AG04450 (cell line): ENCODE measurements at regions not wholly inside any gene's neighbourhood (a gene's known extent, or its start where the extent isn't known, plus 50 kb on each side); places are given as distances from the start of the nearest gene placed in this dataset.

Experiments used
- CTCF ChIA-PET: fragments of 300-600, 350-600 bp; formaldehyde crosslinking; extraction: SDS; loops from one replicate; lab custom pipeline; 2022; ENCODE audit warnings: antibody characterized with exemption, inconsistent platforms; lab: Charles Lee
- POLR2A ChIA-PET: fragments of 350-600 bp; formaldehyde crosslinking; extraction: SDS; loops from one replicate; lab custom pipeline; 2021; ENCODE audit warnings: antibody characterized with exemption, inconsistent platforms; lab: Yijun Ruan, JAX
- DNase-seq: peaks from one replicate; pipeline ENCODE4 v3.0.0-alpha.2; 2011; ENCODE audit warnings: low read depth, low spot score
- H3K27ac ChIP-seq: one replicate; pipeline ENCODE4 v1.5.1; 2012; ENCODE audit warnings: low read depth, low read length, control low read depth
- H3K27me3 ChIP-seq: one replicate; pipeline ENCODE4 v1.6.0; 2012; ENCODE audit warnings: low read length; ENCODE audit not compliant: control insufficient read depth, insufficient read depth
- H3K4me3 ChIP-seq: 2 replicates; pipeline ENCODE4 v1.5.1; 2011; ENCODE audit warnings: mild to moderate bottlenecking, low read depth, low read length, control low read depth
- H3K9me3 ChIP-seq: 2 replicates; pipeline ENCODE4 v1.5.1; 2012; ENCODE audit warnings: low read length; ENCODE audit not compliant: control insufficient read depth, insufficient read depth
- TF ChIP-seq, protein P1 (sequence below): IDR thresholded peaks from 2 replicates; pipeline ENCODE4 v1.5.1; 2011; ENCODE audit warnings: low read depth, low read length, control low read depth, inconsistent platforms

DNA sequence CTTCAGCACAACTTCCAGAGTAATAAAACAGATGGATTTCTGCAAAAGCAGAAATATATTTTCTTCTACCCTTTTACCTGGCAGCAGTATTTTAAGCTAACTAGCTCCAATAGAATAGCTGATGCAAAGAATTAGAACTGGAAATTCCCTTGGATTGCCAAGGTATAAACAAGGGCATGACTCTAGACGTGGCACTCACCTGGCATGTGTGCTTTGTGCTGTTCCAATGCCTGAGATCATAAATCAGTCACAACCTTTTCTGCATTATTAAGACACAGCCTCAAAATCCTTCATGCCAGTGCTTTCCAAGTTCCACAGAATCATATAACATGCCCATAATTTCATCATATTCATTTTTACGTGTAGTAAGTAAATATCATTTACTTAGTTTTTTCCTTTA, 1048.7 kb downstream of the ADGRL2 start:
- DNase-seq = no peak
- H3K27me3 ChIP-seq = no peaks in the 10 kb centered on the region
- POLR2A ChIA-PET = no interaction called here
- CTCF ChIA-PET = no interaction called here
- no peaks in the 10 kb centered on the region for H3K9me3 ChIP-seq
- H3K27ac ChIP-seq = no peak overlapping the region
- H3K4me3 ChIP-seq = no peak overlapping the region
- TF ChIP-seq, protein P1, sequence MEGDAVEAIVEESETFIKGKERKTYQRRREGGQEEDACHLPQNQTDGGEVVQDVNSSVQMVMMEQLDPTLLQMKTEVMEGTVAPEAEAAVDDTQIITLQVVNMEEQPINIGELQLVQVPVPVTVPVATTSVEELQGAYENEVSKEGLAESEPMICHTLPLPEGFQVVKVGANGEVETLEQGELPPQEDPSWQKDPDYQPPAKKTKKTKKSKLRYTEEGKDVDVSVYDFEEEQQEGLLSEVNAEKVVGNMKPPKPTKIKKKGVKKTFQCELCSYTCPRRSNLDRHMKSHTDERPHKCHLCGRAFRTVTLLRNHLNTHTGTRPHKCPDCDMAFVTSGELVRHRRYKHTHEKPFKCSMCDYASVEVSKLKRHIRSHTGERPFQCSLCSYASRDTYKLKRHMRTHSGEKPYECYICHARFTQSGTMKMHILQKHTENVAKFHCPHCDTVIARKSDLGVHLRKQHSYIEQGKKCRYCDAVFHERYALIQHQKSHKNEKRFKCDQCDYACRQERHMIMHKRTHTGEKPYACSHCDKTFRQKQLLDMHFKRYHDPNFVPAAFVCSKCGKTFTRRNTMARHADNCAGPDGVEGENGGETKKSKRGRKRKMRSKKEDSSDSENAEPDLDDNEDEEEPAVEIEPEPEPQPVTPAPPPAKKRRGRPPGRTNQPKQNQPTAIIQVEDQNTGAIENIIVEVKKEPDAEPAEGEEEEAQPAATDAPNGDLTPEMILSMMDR = no peak

DNA sequence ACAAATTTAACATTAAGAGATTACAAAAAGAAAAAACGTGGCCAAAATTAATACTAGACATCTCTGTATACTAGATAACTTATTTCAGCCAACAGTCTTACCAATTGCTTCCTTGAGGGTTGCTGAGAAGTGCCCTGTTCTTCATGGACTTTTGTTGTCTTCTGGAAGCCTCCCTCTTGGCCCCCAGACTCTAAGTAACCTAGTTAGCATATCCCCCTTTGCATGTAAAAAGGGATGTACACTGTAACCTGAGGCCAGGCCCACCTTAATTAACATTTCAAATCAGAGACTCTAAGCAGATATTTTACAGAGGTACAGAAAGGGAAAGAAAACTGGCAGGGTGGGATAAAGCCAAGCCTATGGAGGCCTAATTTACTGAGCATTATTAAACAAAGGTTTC, 1047.3 kb downstream of the ADGRL2 start:
- TF ChIP-seq, protein P1 = no peak
- Histone ChIP-seq H3K27ac (no peak overlapping the region), H3K27me3 (no peaks in the 10 kb centered on the region), H3K9me3 (no peaks in the 10 kb centered on the region), H3K4me3 (no peak overlapping the region)
- ChIA-PET CTCF (no interaction called here), POLR2A (no interaction called here)
- no peak for DNase-seq

DNA sequence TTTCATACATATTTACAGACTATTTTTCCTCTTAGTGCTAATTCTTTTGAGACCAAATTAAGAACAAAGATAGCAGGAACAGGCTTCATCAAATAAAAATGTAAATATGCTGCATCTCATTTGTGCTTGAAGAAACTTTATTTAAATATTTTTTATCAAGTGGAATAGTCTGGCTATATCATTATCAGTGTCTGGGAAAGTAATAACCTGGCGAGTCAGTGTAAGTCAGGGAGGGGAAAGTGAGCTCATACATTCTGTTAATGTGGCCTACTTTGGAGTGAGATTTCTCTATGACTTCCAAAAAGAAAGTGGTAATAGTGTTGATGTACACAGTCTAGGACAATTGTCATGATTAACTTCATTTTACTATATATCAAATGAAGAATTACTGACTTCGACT, 1045.1 kb downstream of the ADGRL2 start:
- H3K27me3 ChIP-seq = no peaks in the 10 kb centered on the region
- ChIA-PET POLR2A (no interaction called here), CTCF (no interaction called here)
- no peak overlapping the region for H3K27ac ChIP-seq
- TF ChIP-seq, protein P1 = no peak
- H3K9me3 ChIP-seq = no peaks in the 10 kb centered on the region
- no peak overlapping the region for H3K4me3 ChIP-seq
- no peak for DNase-seq

DNA sequence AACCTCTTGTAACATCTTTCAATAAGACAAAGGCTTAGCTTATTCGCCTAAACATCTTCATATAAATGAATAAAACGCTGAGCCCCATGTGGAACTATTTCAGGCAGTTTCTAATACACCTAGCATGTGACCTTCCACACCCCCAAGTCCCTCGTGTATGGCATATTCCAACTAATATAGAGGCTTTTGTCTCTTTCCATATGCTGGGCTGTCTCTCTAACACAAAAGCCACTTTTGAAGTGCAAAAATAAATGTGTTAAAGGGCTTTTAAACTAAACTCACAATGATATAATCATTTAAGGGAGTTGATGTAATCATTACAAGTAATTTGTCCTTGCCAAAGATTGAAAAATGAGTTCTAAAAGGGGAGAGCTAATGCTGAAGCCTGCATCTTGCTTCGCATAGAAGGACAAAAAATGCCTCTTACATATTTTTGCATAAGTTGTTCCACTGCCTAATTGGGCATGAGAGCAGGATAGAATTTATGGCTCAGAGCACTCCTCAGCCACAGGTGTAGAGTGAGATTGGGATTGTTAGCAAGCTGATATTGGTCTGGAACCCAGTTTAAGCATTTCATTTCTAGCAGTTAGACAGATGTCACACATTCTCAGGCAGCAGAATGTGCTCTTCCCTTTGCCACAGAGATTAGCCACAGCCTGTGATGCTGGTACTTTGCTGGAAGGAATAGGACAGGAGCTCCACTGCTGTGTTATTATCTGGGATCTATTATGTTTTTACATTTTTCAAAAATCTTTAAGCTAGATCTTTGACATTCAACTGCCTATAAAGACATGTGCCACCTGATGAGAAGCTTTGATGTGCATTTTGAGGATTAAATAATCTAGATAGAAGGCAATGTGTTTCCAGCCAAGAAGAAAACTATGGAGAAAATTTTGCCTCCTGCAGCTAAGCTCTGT, 1044.4 kb downstream of the ADGRL2 start:
- CTCF ChIA-PET = no interaction called here
- no peaks in the 10 kb centered on the region for H3K9me3 ChIP-seq
- H3K4me3 ChIP-seq = no peak overlapping the region
- no peak overlapping the region for H3K27ac ChIP-seq
- POLR2A ChIA-PET = no interaction called here
- no peak for DNase-seq
- no peaks in the 10 kb centered on the region for H3K27me3 ChIP-seq
- TF ChIP-seq, protein P1 = no peak

DNA sequence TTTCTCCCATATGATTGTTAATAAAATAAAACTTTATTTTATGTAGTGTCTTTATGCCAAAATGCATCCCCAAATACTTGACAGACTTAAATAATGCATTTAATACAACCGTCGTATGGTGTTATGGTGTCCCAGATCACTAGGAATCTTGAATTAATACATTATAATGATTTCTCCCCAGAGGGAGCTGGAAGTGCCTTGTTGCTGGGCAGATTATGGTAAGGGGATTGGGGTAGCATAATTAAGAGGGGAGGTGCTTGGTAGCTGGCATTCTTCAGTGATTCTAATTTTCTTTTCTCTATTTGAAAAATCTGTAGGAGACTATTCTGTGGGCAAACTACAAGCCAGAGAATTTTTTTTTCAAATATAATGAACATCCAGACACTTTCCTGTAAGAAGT, 1043.7 kb downstream of the ADGRL2 start:
- POLR2A ChIA-PET = no interaction called here
- no peaks in the 10 kb centered on the region for H3K27me3 ChIP-seq
- CTCF ChIA-PET = no interaction called here
- H3K4me3 ChIP-seq = no peak overlapping the region
- no peak overlapping the region for H3K27ac ChIP-seq
- TF ChIP-seq, protein P1 = no peak
- no peaks in the 10 kb centered on the region for H3K9me3 ChIP-seq
- no peak for DNase-seq
